ENCODE measurements at regions not wholly inside any gene's neighbourhood (a gene's known extent, or its start where the extent isn't known, plus 50 kb on each side); places are given as distances from the start of the nearest gene placed in this dataset.

DNA sequence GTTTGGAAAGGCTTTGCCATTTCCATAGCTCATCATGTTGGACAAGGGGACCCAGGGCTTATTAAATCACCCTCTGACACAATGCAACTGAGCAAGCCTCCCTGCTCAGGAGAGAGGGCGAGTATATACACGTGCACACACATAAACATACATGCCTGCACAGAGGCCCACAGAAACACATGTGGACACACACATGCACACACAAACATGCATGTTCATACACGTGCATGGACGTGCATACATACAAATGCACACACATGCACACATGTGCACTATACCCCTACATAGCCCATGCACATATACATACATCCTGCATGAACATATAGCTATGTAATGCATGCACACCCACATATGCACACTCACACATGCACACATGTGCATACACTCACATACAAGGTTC is 99.5 kb upstream of the ALDH1B1 start:
- Mint-ChIP-seq H3K27me3 (ENCODE audit: insufficient read depth, low read depth, poor library complexity) (peaks cover 13% of the 10 kb centered on the region), H3K36me3 (ENCODE audit: low read depth) (no peaks in the 10 kb centered on the region; the same call in 2 of the 3 replicates)

DNA sequence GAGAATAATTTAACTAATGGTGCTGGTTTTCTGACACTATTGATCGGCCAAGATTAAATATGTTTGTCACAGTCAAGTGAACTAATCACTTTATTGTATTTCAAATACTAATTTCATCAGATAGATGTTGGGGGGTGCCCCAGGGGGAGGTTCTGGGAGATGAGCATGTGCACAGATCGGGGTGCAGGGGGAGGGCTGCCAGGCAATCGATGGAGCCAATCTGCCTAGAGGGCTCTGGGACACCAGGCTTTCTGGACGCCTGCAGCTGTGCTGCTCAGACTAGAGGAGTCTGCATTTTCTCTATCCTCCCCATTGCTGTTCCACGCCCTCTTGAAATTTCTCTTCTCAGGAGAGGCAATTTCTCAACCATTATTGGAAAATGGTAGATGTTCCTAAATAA is 100.0 kb upstream of the ALDH1B1 start:
- Histone ChIP-seq H3K36me3 (ENCODE audit: insufficient read depth) (no peaks in the 10 kb centered on the region), H3K9me2 (ENCODE audit: insufficient read depth) (no peaks in the 10 kb centered on the region), H3K27me3 (ENCODE audit: insufficient read depth) (no peaks in the 10 kb centered on the region), H3K27ac (ENCODE audit: low read depth) (no peak overlapping the region), H3K4me3 (no peak overlapping the region), H3K79me2 (replicated peaks; ENCODE audit: insufficient read depth) (no peaks in the 10 kb centered on the region), H2AFZ (no peak overlapping the region), H3K4me2 (no peak overlapping the region), H3K4me1 (ENCODE audit: insufficient read depth) (0 out of 2 replicates have a peak, but pooled peaks cover 4% of the 10 kb centered on the region), H4K20me1 (replicated peaks; ENCODE audit: insufficient read depth) (no peaks in the 10 kb centered on the region), H3F3A (replicated peaks; ENCODE audit: low read depth) (no peaks in the 10 kb centered on the region)
- peaks cover 13% of the 10 kb centered on the region for H3K27me3 Mint-ChIP-seq (ENCODE audit: insufficient read depth, low read depth, poor library complexity)
- TF ChIP-seq JUNB (IDR thresholded peaks at IDR 0.05; ENCODE audit: unreplicated experiment) (no peak), STAT1 (IDR thresholded peaks at IDR 0.05; ENCODE audit: unreplicated experiment) (no peak), ZNF331 (CRISPR knock-in tag; IDR thresholded peaks at IDR 0.05; ENCODE audit: low read depth) (no peak), EZH2 (IDR thresholded peaks at IDR 0.05; ENCODE audit: low read depth, unreplicated experiment) (no peak), NANOG (IDR thresholded peaks at IDR 0.05; ENCODE audit: borderline replicate concordance) (no peak), ZNF114 (CRISPR knock-in tag; IDR thresholded peaks at IDR 0.05) (no peak), EZH2phosphoT487 (IDR thresholded peaks at IDR 0.05; ENCODE audit: unreplicated experiment) (no peak), POLR2AphosphoS5 (IDR thresholded peaks at IDR 0.05; ENCODE audit: low read depth) (no peak)
- TF ChIP-seq, protein P1, sequence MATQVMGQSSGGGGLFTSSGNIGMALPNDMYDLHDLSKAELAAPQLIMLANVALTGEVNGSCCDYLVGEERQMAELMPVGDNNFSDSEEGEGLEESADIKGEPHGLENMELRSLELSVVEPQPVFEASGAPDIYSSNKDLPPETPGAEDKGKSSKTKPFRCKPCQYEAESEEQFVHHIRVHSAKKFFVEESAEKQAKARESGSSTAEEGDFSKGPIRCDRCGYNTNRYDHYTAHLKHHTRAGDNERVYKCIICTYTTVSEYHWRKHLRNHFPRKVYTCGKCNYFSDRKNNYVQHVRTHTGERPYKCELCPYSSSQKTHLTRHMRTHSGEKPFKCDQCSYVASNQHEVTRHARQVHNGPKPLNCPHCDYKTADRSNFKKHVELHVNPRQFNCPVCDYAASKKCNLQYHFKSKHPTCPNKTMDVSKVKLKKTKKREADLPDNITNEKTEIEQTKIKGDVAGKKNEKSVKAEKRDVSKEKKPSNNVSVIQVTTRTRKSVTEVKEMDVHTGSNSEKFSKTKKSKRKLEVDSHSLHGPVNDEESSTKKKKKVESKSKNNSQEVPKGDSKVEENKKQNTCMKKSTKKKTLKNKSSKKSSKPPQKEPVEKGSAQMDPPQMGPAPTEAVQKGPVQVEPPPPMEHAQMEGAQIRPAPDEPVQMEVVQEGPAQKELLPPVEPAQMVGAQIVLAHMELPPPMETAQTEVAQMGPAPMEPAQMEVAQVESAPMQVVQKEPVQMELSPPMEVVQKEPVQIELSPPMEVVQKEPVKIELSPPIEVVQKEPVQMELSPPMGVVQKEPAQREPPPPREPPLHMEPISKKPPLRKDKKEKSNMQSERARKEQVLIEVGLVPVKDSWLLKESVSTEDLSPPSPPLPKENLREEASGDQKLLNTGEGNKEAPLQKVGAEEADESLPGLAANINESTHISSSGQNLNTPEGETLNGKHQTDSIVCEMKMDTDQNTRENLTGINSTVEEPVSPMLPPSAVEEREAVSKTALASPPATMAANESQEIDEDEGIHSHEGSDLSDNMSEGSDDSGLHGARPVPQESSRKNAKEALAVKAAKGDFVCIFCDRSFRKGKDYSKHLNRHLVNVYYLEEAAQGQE (IDR thresholded peaks at IDR 0.05; ENCODE audit: unreplicated experiment): no peak
- TF ChIP-seq, protein P2, sequence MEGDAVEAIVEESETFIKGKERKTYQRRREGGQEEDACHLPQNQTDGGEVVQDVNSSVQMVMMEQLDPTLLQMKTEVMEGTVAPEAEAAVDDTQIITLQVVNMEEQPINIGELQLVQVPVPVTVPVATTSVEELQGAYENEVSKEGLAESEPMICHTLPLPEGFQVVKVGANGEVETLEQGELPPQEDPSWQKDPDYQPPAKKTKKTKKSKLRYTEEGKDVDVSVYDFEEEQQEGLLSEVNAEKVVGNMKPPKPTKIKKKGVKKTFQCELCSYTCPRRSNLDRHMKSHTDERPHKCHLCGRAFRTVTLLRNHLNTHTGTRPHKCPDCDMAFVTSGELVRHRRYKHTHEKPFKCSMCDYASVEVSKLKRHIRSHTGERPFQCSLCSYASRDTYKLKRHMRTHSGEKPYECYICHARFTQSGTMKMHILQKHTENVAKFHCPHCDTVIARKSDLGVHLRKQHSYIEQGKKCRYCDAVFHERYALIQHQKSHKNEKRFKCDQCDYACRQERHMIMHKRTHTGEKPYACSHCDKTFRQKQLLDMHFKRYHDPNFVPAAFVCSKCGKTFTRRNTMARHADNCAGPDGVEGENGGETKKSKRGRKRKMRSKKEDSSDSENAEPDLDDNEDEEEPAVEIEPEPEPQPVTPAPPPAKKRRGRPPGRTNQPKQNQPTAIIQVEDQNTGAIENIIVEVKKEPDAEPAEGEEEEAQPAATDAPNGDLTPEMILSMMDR (conservative IDR thresholded peaks at IDR 0.05; ENCODE audit: low read depth in 2 of 2): no peak
- TF ChIP-seq, protein P3, sequence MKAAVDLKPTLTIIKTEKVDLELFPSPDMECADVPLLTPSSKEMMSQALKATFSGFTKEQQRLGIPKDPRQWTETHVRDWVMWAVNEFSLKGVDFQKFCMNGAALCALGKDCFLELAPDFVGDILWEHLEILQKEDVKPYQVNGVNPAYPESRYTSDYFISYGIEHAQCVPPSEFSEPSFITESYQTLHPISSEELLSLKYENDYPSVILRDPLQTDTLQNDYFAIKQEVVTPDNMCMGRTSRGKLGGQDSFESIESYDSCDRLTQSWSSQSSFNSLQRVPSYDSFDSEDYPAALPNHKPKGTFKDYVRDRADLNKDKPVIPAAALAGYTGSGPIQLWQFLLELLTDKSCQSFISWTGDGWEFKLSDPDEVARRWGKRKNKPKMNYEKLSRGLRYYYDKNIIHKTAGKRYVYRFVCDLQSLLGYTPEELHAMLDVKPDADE (IDR thresholded peaks at IDR 0.05): no peak
- no peak for ATAC-seq
- no peaks in the 10 kb centered on the region; the same call in 2 of the 3 replicates for H3K9me3 Mint-ChIP-seq
- no peak overlapping the region for H3K27ac Mint-ChIP-seq
- peaks cover 10% of the 10 kb centered on the region; the same call in 2 of the 3 replicates for H3K4me1 Mint-ChIP-seq
- DNase-seq (ENCODE audit: low spot score): no peak
- no peaks in the 10 kb centered on the region; the same call in 2 of the 3 replicates for H3K36me3 Mint-ChIP-seq (ENCODE audit: low read depth)
- H3K4me3 Mint-ChIP-seq: no peak overlapping the region

More for the DNA sequence above, 99.5 kb upstream of the ALDH1B1 start:
- no peaks in the 10 kb centered on the region for H3K79me2 ChIP-seq (replicated peaks; ENCODE audit: insufficient read depth)
- no peaks in the 10 kb centered on the region for H3K9me2 ChIP-seq (ENCODE audit: insufficient read depth)
- H2AFZ ChIP-seq: no peak overlapping the region
- H3K4me1 ChIP-seq (ENCODE audit: insufficient read depth): 0 out of 2 replicates have a peak, but pooled peaks cover 4% of the 10 kb centered on the region
- H3F3A ChIP-seq (replicated peaks; ENCODE audit: low read depth): no peaks in the 10 kb centered on the region
- DNase-seq (ENCODE audit: low spot score): no peak
- H4K20me1 ChIP-seq (replicated peaks; ENCODE audit: insufficient read depth): no peaks in the 10 kb centered on the region
- no peaks in the 10 kb centered on the region for H3K36me3 ChIP-seq (ENCODE audit: insufficient read depth)
- no peak for ATAC-seq
- no peak overlapping the region for H3K4me2 ChIP-seq
- H3K9me3 Mint-ChIP-seq: no peaks in the 10 kb centered on the region; the same call in 2 of the 3 replicates
- TF ChIP-seq JUNB (IDR thresholded peaks at IDR 0.05; ENCODE audit: unreplicated experiment) (no peak), ZNF331 (CRISPR knock-in tag; IDR thresholded peaks at IDR 0.05; ENCODE audit: low read depth) (no peak)
- H3K27ac Mint-ChIP-seq: no peak overlapping the region
- H3K27ac ChIP-seq (ENCODE audit: low read depth): no peak overlapping the region
- no peak overlapping the region for H3K4me3 ChIP-seq
- H3K4me3 Mint-ChIP-seq: no peak overlapping the region
- H3K4me1 Mint-ChIP-seq: peaks cover 10% of the 10 kb centered on the region; the same call in 2 of the 3 replicates
- H3K27me3 ChIP-seq (ENCODE audit: insufficient read depth): no peaks in the 10 kb centered on the region

All from GM23338 (cell line).